CD14-positive monocyte (primary cell): ENCODE measurements at regions not wholly inside any gene's neighbourhood (a gene's known extent, or its start where the extent isn't known, plus 50 kb on each side); places are given as distances from the start of the nearest gene placed in this dataset.

Source experiments
- DNase-seq, 3 donors: peaks; one replicate each; pipeline ENCODE4 v3.0.0-alpha.2; 2011 to 2022
- H2AFZ ChIP-seq: 2 replicates; pipeline ENCODE4 v1.6.0; 2012; ENCODE audit warnings: mild to moderate bottlenecking, low read depth, low read length, inconsistent platforms; ENCODE audit not compliant: insufficient read depth, poor library complexity, severe bottlenecking
- H3K27ac ChIP-seq, 2 donors: 1 replicate in 1 of 2; 2 replicates in 1 of 2; pipeline ENCODE4 v1.5.1; 2012 to 2013; ENCODE audit warnings: low read length in 2 of 2, control low read depth in 1 of 2, inconsistent platforms in 1 of 2, low read depth in 1 of 2, mild to moderate bottlenecking in 1 of 2
- H3K27me3 ChIP-seq, 2 donors: one replicate each; pipeline versions ENCODE4 v1.6.0 to v1.6.1; 2011 to 2013; ENCODE audit warnings: low read length in 2 of 2; ENCODE audit not compliant: control insufficient read depth in 2 of 2, insufficient read depth in 2 of 2
- H3K36me3 ChIP-seq, 2 donors: replicated peaks in 1 of 2; 1 replicate in 1 of 2; 2 replicates in 1 of 2; pipeline versions ENCODE4 v1.5.1 to v1.6.1; 2012 to 2013; ENCODE audit warnings: low read length in 2 of 2, control low read depth in 1 of 2, inconsistent platforms in 1 of 2, mild to moderate bottlenecking in 1 of 2; ENCODE audit not compliant: insufficient read depth in 2 of 2, control insufficient read depth in 1 of 2
- H3K4me1 ChIP-seq, 2 donors: 1 replicate in 1 of 2; 2 replicates in 1 of 2; pipeline versions ENCODE4 v1.5.1 to v1.6.1; 2012 to 2013; ENCODE audit warnings: low read length in 2 of 2, control low read depth in 1 of 2, inconsistent platforms in 1 of 2, mild to moderate bottlenecking in 1 of 2, moderate library complexity in 1 of 2; ENCODE audit not compliant: insufficient read depth in 2 of 2, control insufficient read depth in 1 of 2
- H3K4me2 ChIP-seq: replicated peaks from 2 replicates; pipeline ENCODE3; 2012; ENCODE audit warnings: low read length, moderate library complexity, mild to moderate bottlenecking; ENCODE audit not compliant: poor library complexity, severe bottlenecking; ENCODE audit errors: extremely low read depth
- H3K4me3 ChIP-seq, 3 experiments: fragments of 200-600 bp in 1 of 3; sonication (generic) in 1 of 3; replicated peaks in 1 of 3; 1 replicate in 2 of 3; 2 replicates in 1 of 3; pipeline ENCODE4 v1.5.1; 2011 to 2013; ENCODE audit warnings: low read length in 3 of 3, mild to moderate bottlenecking in 3 of 3, control low read depth in 2 of 3, low read depth in 2 of 3, inconsistent platforms in 1 of 3, moderate library complexity in 1 of 3
- H3K79me2 ChIP-seq: 2 replicates; pipeline ENCODE4 v1.6.0; 2012; ENCODE audit warnings: mild to moderate bottlenecking, control low read depth, inconsistent platforms, low read length, moderate library complexity; ENCODE audit not compliant: insufficient read depth
- H3K9ac ChIP-seq: 2 replicates; pipeline ENCODE4 v1.6.0; 2017; ENCODE audit warnings: low read length, mild to moderate bottlenecking; ENCODE audit not compliant: insufficient read depth, poor library complexity, severe bottlenecking
- H3K9me3 ChIP-seq, 2 donors: replicated peaks in 1 of 2; 1 replicate in 1 of 2; 2 replicates in 1 of 2; pipeline versions ENCODE4 v1.5.1 to v1.6.1; 2012 to 2013; ENCODE audit warnings: low read length in 2 of 2, control low read depth in 1 of 2; ENCODE audit not compliant: control insufficient read depth in 1 of 2, insufficient read depth in 1 of 2
- H4K20me1 ChIP-seq: 2 replicates; pipeline ENCODE4 v1.6.0; 2012; ENCODE audit warnings: mild to moderate bottlenecking, low read length, control low read depth, moderate library complexity; ENCODE audit not compliant: insufficient read depth
- H3K27ac Mint-ChIP-seq, 7 donors: one replicate each; pipeline ENCODE4 v1.8.0; 2020; ENCODE audit warnings: mild to moderate bottlenecking in 7 of 7, mixed read lengths in 7 of 7, moderate library complexity in 6 of 7, inconsistent platforms in 2 of 7
- H3K27me3 Mint-ChIP-seq, 3 donors: one replicate each; pipeline ENCODE4 v1.8.0; 2021 to 2022; ENCODE audit warnings: low read depth in 3 of 3, mild to moderate bottlenecking in 3 of 3, mixed read lengths in 3 of 3, moderate library complexity in 3 of 3, inconsistent platforms in 1 of 3
- H3K36me3 Mint-ChIP-seq, 2 donors: one replicate each; pipeline ENCODE4 v1.8.0; 2020; ENCODE audit warnings: mixed read lengths in 2 of 2, inconsistent platforms in 1 of 2, mild to moderate bottlenecking in 1 of 2
- H3K4me1 Mint-ChIP-seq: one replicate; pipeline ENCODE4 v1.8.0; 2020; ENCODE audit warnings: mild to moderate bottlenecking, mixed read lengths
- H3K4me3 Mint-ChIP-seq, 2 donors: one replicate each; pipeline ENCODE4 v1.8.0; 2020; ENCODE audit warnings: mild to moderate bottlenecking in 2 of 2, mixed read lengths in 2 of 2, moderate library complexity in 1 of 2
- H3K9me3 Mint-ChIP-seq, 7 donors: one replicate each; pipeline ENCODE4 v1.8.0; 2020 to 2022; ENCODE audit warnings: mixed read lengths in 7 of 7, mild to moderate bottlenecking in 6 of 7, moderate library complexity in 6 of 7, inconsistent platforms in 2 of 7
- CTCF ChIP-seq: fragments of 200-600 bp; IDR thresholded peaks from one replicate; pipeline ENCODE4 v1.8.0; 2022; ENCODE audit warnings: antibody characterized with exemption, mild to moderate bottlenecking
- WGBS: methylation state at CpG from one replicate; pipeline ENCODE4 v1.1.5; 2013; ENCODE audit warnings: missing lambda C conversion rate; ENCODE audit not compliant: insufficient coverage; 5-methylcytosine and 5-hydroxymethylcytosine counted together
- intact Hi-C, 2 donors: fragments of 100-400 bp; cut with micrococcal nuclease; formaldehyde crosslinking; loops; one replicate each; pipeline versions ENCODE4 v1.15.0 to v1.15.1; 2023

- H3K9ac ChIP-seq: no peak overlapping the region
- Mint-ChIP-seq H3K9me3 (peaks cover 0 to 9% (median 3%) of the 10 kb centered on the region in 7 donors), H3K27ac (no peak overlapping the region), H3K4me3 (no peak overlapping the region), H3K36me3 (no peaks in the 10 kb centered on the region), H3K4me1 (no peaks in the 10 kb centered on the region), H3K27me3 (peaks cover 0 to 1% (median 0%) of the 10 kb centered on the region in 3 donors)
- no peak overlapping the region for H3K4me2 ChIP-seq
- no peaks in the 10 kb centered on the region for H3K36me3 ChIP-seq
- no peaks in the 10 kb centered on the region for H4K20me1 ChIP-seq
- H3K9me3 ChIP-seq: peaks cover 0 to 2% of the 10 kb centered on the region in 2 donors
- WGBS: no CpG with 5 or more reads among the region's 3 CpGs
- DNase-seq: no peak
- no peak overlapping the region for H3K27ac ChIP-seq
- TF ChIP-seq CTCF: no peak
- H2AFZ ChIP-seq: no peak overlapping the region
- H3K4me1 ChIP-seq: no peaks in the 10 kb centered on the region
- intact Hi-C loops: no loop called here
- no peaks in the 10 kb centered on the region for H3K27me3 ChIP-seq
- no peaks in the 10 kb centered on the region for H3K79me2 ChIP-seq
- no peak overlapping the region for H3K4me3 ChIP-seq
Measured at GRCh38 chr4:147366164-147366563, 114.7 kb upstream of the EDNRA start.

GRCh38 chr4:147367891-147368290 lies 113.0 kb upstream of the EDNRA start:
- peaks cover 0 to 1% (median 0%) of the 10 kb centered on the region in 3 donors for H3K27me3 Mint-ChIP-seq
- no peak overlapping the region for H3K4me3 Mint-ChIP-seq
- DNase-seq: no peak
- Histone ChIP-seq H3K36me3 (no peaks in the 10 kb centered on the region), H4K20me1 (no peaks in the 10 kb centered on the region), H3K9ac (no peak overlapping the region), H3K79me2 (no peaks in the 10 kb centered on the region), H2AFZ (no peak overlapping the region), H3K4me1 (no peaks in the 10 kb centered on the region), H3K27ac (no peak overlapping the region), H3K4me3 (no peak overlapping the region), H3K27me3 (no peaks in the 10 kb centered on the region), H3K4me2 (no peak overlapping the region), H3K9me3 (peaks cover 0 to 2% of the 10 kb centered on the region in 2 donors)
- intact Hi-C loops: no loop called here
- peaks cover 0 to 9% (median 4%) of the 10 kb centered on the region in 7 donors for H3K9me3 Mint-ChIP-seq
- H3K4me1 Mint-ChIP-seq: no peaks in the 10 kb centered on the region
- TF ChIP-seq CTCF: no peak
- no peak overlapping the region for H3K27ac Mint-ChIP-seq
- no peaks in the 10 kb centered on the region for H3K36me3 Mint-ChIP-seq
